BE2C (cell line): ENCODE measurements at regions not wholly inside any gene's neighbourhood (a gene's known extent, or its start where the extent isn't known, plus 50 kb on each side); places are given as distances from the start of the nearest gene placed in this dataset.
"Not testable (repeated sequence)": the region's sequence is repeated elsewhere in the genome, so short reads cannot be mapped to it uniquely, and the experiment has no call there.

Experiments used
- DNase-seq: peaks from one replicate; pipeline ENCODE4 v3.0.0-alpha.2; 2020
- H3K27me3 ChIP-seq: fragments of 250-450 bp; sonication (Bioruptor Pico); 2 replicates; pipeline ENCODE4 v1.5.1; 2020; ENCODE audit warnings: mild to moderate bottlenecking
- H3K36me3 ChIP-seq: fragments of 250-450 bp; sonication (Bioruptor Pico); 2 replicates; pipeline ENCODE4 v1.5.1; 2020; ENCODE audit warnings: mild to moderate bottlenecking
- H3K4me1 ChIP-seq: fragments of 250-450 bp; sonication (Bioruptor Pico); 2 replicates; pipeline ENCODE4 v1.5.1; 2020
- H3K4me3 ChIP-seq: 2 replicates; pipeline ENCODE4 v1.5.1; 2011; ENCODE audit warnings: low read depth, low read length
- H3K9me3 ChIP-seq: fragments of 250-450 bp; sonication (Bioruptor Pico); 2 replicates; pipeline ENCODE4 v1.5.1; 2020
- CTCF ChIP-seq: IDR thresholded peaks from 2 replicates; pipeline ENCODE4 v1.5.1; 2012; ENCODE audit warnings: mild to moderate bottlenecking, low read depth, low read length

- no peak for DNase-seq
- peaks cover 4% of the 10 kb centered on the region; the same call in 1 of the 2 replicates for H3K4me1 ChIP-seq
- H3K9me3 ChIP-seq: no peaks in the 10 kb centered on the region
- H3K36me3 ChIP-seq: no peaks in the 10 kb centered on the region
- H3K27me3 ChIP-seq: no peaks in the 10 kb centered on the region
- H3K4me3 ChIP-seq: no peak overlapping the region
- TF ChIP-seq CTCF: no peak
Measured at GRCh38 chr9:24708814-24709213, 163.1 kb upstream of the IZUMO3 start.

- Histone ChIP-seq H3K4me3 (no peak overlapping the region), H3K9me3 (no peaks in the 10 kb centered on the region), H3K36me3 (no peaks in the 10 kb centered on the region), H3K4me1 (no peaks in the 10 kb centered on the region), H3K27me3 (no peaks in the 10 kb centered on the region)
- DNase-seq: no peak
- no peak for TF ChIP-seq CTCF
Measured at GRCh38 chr9:24698881-24699518, 153.3 kb upstream of the IZUMO3 start.

- DNase-seq: no peak
- Histone ChIP-seq H3K36me3 (no peaks in the 10 kb centered on the region), H3K4me3 (no peak overlapping the region), H3K27me3 (no peaks in the 10 kb centered on the region), H3K9me3 (no peaks in the 10 kb centered on the region), H3K4me1 (no peaks in the 10 kb centered on the region)
- no peak for TF ChIP-seq CTCF
Measured at GRCh38 chr9:24672336-24672735, 126.6 kb upstream of the IZUMO3 start.

- DNase-seq: no peak
- Histone ChIP-seq H3K4me3 (no peak overlapping the region), H3K9me3 (no peaks in the 10 kb centered on the region), H3K36me3 (no peaks in the 10 kb centered on the region), H3K4me1 (no peaks in the 10 kb centered on the region), H3K27me3 (no peaks in the 10 kb centered on the region)
- no peak for TF ChIP-seq CTCF
Measured at GRCh38 chr9:24657387-24657786, 111.7 kb upstream of the IZUMO3 start.

- no peak for DNase-seq
- TF ChIP-seq CTCF: no peak
- Histone ChIP-seq H3K4me3 (no peak overlapping the region), H3K27me3 (no peaks in the 10 kb centered on the region), H3K36me3 (no peaks in the 10 kb centered on the region), H3K4me1 (no peaks in the 10 kb centered on the region), H3K9me3 (no peaks in the 10 kb centered on the region; the same call in 1 of the 2 replicates)
Measured at GRCh38 chr9:24652181-24652580, 106.5 kb upstream of the IZUMO3 start.

- not testable (repeated sequence) for DNase-seq, H3K9me3 ChIP-seq, H3K27me3 ChIP-seq, H3K4me3 ChIP-seq, H3K4me1 ChIP-seq, H3K36me3 ChIP-seq
Measured at GRCh38 chr9:24628809-24629208, 83.1 kb upstream of the IZUMO3 start.

GRCh38 chr9:24625097-24625496 lies 79.4 kb upstream of the IZUMO3 start:
- Histone ChIP-seq H3K9me3 (no peaks in the 10 kb centered on the region), H3K27me3 (no peaks in the 10 kb centered on the region), H3K4me3 (no peak overlapping the region), H3K36me3 (no peaks in the 10 kb centered on the region), H3K4me1 (no peaks in the 10 kb centered on the region)
- no peak for TF ChIP-seq CTCF
- no peak for DNase-seq
